ENCODE measurements at regions not wholly inside any gene's neighbourhood (a gene's known extent, or its start where the extent isn't known, plus 50 kb on each side); places are given as distances from the start of the nearest gene placed in this dataset.

DNA sequence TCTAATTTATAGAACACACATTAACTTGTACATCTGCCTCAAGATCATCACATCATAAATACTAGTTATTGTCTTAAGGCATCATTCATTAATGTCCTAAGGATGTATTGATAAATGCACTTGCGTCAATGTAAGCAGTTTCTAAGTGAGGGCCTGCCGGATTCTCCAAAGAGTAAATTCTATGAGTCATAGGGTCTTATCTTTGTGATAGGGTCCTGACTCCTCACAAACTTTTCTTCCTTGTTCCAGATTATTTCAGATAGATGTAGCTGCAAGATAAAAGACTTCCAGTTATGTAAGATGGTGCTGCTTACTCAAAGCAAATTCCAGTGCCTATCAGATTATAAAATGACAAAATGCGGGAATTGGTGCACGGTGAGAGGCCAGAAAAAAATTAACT is 315.0 kb upstream of the SLC39A10 start:
- no peaks in the 10 kb centered on the region for H3K9me3 ChIP-seq
- no peaks in the 10 kb centered on the region for H3K4me1 ChIP-seq (ENCODE audit: control insufficient read depth in 1 of 2, insufficient read depth in 1 of 2, low read depth in 1 of 2, low read length in 1 of 2)
- H3K27me3 ChIP-seq: no peaks in the 10 kb centered on the region
- H3K36me3 ChIP-seq: no peaks in the 10 kb centered on the region
- no peak overlapping the region for H3K27ac ChIP-seq
- TF ChIP-seq, protein P1, sequence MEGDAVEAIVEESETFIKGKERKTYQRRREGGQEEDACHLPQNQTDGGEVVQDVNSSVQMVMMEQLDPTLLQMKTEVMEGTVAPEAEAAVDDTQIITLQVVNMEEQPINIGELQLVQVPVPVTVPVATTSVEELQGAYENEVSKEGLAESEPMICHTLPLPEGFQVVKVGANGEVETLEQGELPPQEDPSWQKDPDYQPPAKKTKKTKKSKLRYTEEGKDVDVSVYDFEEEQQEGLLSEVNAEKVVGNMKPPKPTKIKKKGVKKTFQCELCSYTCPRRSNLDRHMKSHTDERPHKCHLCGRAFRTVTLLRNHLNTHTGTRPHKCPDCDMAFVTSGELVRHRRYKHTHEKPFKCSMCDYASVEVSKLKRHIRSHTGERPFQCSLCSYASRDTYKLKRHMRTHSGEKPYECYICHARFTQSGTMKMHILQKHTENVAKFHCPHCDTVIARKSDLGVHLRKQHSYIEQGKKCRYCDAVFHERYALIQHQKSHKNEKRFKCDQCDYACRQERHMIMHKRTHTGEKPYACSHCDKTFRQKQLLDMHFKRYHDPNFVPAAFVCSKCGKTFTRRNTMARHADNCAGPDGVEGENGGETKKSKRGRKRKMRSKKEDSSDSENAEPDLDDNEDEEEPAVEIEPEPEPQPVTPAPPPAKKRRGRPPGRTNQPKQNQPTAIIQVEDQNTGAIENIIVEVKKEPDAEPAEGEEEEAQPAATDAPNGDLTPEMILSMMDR (IDR thresholded peaks at IDR 0.05): no peak
- H3K4me3 ChIP-seq (ENCODE audit: low read depth in 1 of 2, low read length in 1 of 2): no peak overlapping the region

DNA sequence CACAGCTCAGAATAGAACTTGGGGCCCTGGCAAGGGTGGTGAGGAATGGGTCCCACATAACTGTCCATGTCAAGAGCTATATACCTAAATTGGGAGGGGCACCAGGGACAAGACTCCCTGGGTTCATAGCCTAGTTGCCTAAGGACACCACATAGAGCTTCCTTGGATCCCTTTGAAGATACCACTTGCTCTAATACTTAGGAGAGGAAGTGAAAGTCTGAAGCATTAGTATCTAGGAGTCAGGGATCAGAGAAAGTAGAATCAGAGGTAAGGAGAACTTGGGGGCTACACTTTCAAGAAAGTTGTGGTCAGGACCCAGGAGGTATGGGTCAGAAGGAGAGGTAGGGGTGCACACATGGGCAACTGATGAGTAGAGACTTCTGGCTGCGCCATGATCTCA is 318.2 kb upstream of the SLC39A10 start:
- no peaks in the 10 kb centered on the region for H3K4me1 ChIP-seq (ENCODE audit: control insufficient read depth in 1 of 2, insufficient read depth in 1 of 2, low read depth in 1 of 2, low read length in 1 of 2)
- TF ChIP-seq, protein P1 (IDR thresholded peaks at IDR 0.05): no peak
- H3K27ac ChIP-seq: no peak overlapping the region
- H3K36me3 ChIP-seq: no peaks in the 10 kb centered on the region
- no peak overlapping the region for H3K4me3 ChIP-seq (ENCODE audit: low read depth in 1 of 2, low read length in 1 of 2)
- no peaks in the 10 kb centered on the region for H3K9me3 ChIP-seq
- H3K27me3 ChIP-seq: no peaks in the 10 kb centered on the region

DNA sequence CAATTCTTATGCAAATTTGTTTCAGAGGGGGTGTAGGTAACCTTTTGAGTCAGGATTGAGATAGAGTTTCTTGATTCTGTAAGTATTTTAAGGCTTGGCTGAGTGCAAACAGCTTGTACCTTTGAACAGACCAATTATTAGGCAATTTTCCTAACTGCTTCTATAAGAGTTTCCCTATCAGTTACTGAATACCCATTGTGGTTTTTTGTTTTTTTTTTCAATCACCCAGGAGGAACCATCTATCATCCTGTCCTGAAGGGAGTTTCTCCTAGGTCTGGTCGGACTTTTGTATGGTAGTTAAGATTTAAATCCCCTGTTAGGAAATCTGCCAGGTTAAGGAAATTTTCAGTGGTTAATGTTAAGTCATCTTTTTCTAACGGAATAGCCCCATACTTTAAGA is 319.4 kb upstream of the SLC39A10 start:
- Histone ChIP-seq H3K27ac (no peak overlapping the region), H3K4me3 (ENCODE audit: low read depth in 1 of 2, low read length in 1 of 2) (no peak overlapping the region), H3K9me3 (no peaks in the 10 kb centered on the region), H3K4me1 (ENCODE audit: control insufficient read depth in 1 of 2, insufficient read depth in 1 of 2, low read depth in 1 of 2, low read length in 1 of 2) (no peaks in the 10 kb centered on the region), H3K36me3 (no peaks in the 10 kb centered on the region), H3K27me3 (no peaks in the 10 kb centered on the region)
- TF ChIP-seq, protein P1 (IDR thresholded peaks at IDR 0.05): no peak

DNA sequence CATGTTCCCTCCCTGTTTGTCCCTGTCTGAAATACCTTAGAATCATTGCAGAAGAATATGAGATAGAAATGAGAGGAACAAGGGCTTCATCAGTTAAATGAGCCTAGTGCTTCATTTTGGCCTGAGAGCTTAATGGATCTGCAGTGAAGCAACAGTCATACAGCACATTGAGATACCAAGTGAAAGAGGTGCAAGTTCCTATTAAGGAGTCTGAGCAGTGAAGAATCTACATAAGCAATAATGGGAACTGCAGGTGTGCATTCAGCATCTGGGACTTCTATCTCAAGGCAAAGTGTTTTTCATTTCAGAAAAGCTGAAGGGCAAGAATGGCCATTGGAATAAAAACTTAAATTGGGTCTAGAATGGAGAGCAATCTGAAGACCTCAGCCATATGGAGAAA is 323.2 kb upstream of the SLC39A10 start:
- Histone ChIP-seq H3K27me3 (no peaks in the 10 kb centered on the region), H3K36me3 (no peaks in the 10 kb centered on the region), H3K9me3 (no peaks in the 10 kb centered on the region), H3K4me1 (ENCODE audit: control insufficient read depth in 1 of 2, insufficient read depth in 1 of 2, low read depth in 1 of 2, low read length in 1 of 2) (no peaks in the 10 kb centered on the region), H3K4me3 (ENCODE audit: low read depth in 1 of 2, low read length in 1 of 2) (no peak overlapping the region), H3K27ac (no peak overlapping the region)
- TF ChIP-seq, protein P1 (IDR thresholded peaks at IDR 0.05): no peak

- no peaks in the 10 kb centered on the region for H3K4me1 ChIP-seq (ENCODE audit: control insufficient read depth in 1 of 2, insufficient read depth in 1 of 2, low read depth in 1 of 2, low read length in 1 of 2)
- TF ChIP-seq, protein P1 (IDR thresholded peaks at IDR 0.05): no peak
- H3K4me3 ChIP-seq (ENCODE audit: low read depth in 1 of 2, low read length in 1 of 2): no peak overlapping the region
- no peaks in the 10 kb centered on the region for H3K27me3 ChIP-seq
- H3K27ac ChIP-seq: no peak overlapping the region
- no peaks in the 10 kb centered on the region for H3K36me3 ChIP-seq
- H3K9me3 ChIP-seq: no peaks in the 10 kb centered on the region
These were observed 325.1 kb upstream of the SLC39A10 start for GRCh38 chr2:195331966-195332365.

DNA sequence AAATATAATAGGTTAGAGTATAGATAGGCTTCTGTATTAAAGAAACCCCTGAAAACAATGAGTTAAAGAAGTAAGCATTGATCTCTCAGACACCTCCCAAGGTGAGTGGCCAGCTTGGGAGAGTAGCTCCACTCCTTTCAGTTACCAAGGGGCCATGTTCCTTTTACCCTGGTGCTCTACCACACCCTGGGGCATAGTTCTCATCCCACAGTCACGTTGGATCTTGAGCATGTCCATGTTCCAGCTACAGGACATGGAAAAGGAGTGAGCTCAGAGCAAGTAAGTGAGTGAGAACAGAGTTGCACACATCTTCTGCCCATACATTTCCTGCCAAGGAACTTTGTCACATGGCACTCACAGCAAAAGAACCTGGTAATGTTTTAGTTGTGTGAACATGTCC is 325.9 kb upstream of the SLC39A10 start:
- Histone ChIP-seq H3K9me3 (no peaks in the 10 kb centered on the region), H3K27me3 (no peaks in the 10 kb centered on the region), H3K27ac (no peak overlapping the region), H3K4me1 (ENCODE audit: control insufficient read depth in 1 of 2, insufficient read depth in 1 of 2, low read depth in 1 of 2, low read length in 1 of 2) (no peaks in the 10 kb centered on the region), H3K36me3 (no peaks in the 10 kb centered on the region), H3K4me3 (ENCODE audit: low read depth in 1 of 2, low read length in 1 of 2) (no peak overlapping the region)
- TF ChIP-seq, protein P1 (IDR thresholded peaks at IDR 0.05): no peak
